ENCODE measurements at regions not wholly inside any gene's neighbourhood (a gene's known extent, or its start where the extent isn't known, plus 50 kb on each side); places are given as distances from the start of the nearest gene placed in this dataset.

DNA sequence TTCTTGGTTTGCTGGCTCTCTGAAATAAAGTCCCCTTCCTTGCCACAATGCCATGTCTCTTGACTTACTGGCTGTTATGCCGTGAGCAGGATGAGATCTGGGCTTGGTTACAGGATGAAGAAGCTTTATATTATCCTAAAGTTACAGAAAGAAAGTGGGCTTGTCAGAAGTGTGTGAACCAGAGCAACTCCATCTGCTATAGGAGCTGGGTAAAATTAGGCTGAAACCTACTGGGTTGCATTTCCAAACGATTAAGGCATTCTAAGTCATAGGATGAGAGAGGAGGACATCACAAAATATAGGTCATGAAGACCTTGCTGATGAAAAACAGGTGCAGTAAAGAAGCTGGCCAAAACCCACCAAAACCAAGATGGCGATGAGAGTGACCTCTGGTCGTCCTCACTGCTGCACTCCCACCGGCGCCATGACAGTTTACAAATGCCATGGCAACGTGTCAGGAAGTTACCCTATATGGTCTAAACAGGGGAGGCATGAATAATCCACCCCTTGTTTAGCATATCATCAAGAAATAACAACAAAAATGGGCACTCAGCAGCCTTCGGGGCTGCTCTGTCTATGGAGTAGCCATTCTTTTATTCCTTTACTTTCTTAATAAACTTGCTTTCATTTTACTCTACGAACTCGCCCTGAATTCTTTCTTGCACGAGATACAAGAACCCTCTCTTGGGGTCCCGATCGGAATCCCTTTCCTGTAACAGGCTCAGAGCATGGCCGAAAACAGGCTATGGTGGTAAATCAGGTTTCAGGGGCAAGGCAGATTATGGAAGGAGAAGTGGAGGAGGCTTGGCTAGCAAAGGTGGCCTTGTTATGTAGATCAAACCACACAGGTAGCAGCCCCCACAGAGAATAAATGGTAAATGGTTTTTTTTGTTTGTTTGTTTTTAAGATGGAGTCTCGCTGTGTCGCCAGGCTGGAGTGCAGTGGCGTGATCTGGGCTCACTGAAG lies 81.3 kb upstream of the C16orf82 start (continued):
- TF ChIP-seq, protein P1, sequence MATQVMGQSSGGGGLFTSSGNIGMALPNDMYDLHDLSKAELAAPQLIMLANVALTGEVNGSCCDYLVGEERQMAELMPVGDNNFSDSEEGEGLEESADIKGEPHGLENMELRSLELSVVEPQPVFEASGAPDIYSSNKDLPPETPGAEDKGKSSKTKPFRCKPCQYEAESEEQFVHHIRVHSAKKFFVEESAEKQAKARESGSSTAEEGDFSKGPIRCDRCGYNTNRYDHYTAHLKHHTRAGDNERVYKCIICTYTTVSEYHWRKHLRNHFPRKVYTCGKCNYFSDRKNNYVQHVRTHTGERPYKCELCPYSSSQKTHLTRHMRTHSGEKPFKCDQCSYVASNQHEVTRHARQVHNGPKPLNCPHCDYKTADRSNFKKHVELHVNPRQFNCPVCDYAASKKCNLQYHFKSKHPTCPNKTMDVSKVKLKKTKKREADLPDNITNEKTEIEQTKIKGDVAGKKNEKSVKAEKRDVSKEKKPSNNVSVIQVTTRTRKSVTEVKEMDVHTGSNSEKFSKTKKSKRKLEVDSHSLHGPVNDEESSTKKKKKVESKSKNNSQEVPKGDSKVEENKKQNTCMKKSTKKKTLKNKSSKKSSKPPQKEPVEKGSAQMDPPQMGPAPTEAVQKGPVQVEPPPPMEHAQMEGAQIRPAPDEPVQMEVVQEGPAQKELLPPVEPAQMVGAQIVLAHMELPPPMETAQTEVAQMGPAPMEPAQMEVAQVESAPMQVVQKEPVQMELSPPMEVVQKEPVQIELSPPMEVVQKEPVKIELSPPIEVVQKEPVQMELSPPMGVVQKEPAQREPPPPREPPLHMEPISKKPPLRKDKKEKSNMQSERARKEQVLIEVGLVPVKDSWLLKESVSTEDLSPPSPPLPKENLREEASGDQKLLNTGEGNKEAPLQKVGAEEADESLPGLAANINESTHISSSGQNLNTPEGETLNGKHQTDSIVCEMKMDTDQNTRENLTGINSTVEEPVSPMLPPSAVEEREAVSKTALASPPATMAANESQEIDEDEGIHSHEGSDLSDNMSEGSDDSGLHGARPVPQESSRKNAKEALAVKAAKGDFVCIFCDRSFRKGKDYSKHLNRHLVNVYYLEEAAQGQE (IDR thresholded peaks at IDR 0.05; ENCODE audit: borderline replicate concordance) = no peak
- TF ChIP-seq, protein P1 (CRISPR knock-in tag; IDR thresholded peaks at IDR 0.05; ENCODE audit: low read depth) = no peak
- TF ChIP-seq CHCHD3 (CRISPR knock-in tag; IDR thresholded peaks at IDR 0.05) (no peak), EHMT2 (IDR thresholded peaks at IDR 0.05) (no peak), CCAR2 (IDR thresholded peaks at IDR 0.05; ENCODE audit: low read depth, low read length) (no peak), ZBTB7A (IDR thresholded peaks at IDR 0.05; ENCODE audit: borderline replicate concordance, control insufficient read depth, low read depth, low read length) (no peak), ETV1 (tag; conservative IDR thresholded peaks at IDR 0.05; ENCODE audit: low read depth) (peak; percentile 33), ZKSCAN8 (CRISPR knock-in tag; IDR thresholded peaks at IDR 0.05) (0 out of 2 replicates have a peak, but pooled peaks have one; percentile 34), EP400 (IDR thresholded peaks at IDR 0.05) (no peak), PTRF (tag; IDR thresholded peaks at IDR 0.05) (peak; percentile 75), MCM5 (IDR thresholded peaks at IDR 0.05; ENCODE audit: low read depth) (no peak)
- TF ChIP-seq, protein P2, sequence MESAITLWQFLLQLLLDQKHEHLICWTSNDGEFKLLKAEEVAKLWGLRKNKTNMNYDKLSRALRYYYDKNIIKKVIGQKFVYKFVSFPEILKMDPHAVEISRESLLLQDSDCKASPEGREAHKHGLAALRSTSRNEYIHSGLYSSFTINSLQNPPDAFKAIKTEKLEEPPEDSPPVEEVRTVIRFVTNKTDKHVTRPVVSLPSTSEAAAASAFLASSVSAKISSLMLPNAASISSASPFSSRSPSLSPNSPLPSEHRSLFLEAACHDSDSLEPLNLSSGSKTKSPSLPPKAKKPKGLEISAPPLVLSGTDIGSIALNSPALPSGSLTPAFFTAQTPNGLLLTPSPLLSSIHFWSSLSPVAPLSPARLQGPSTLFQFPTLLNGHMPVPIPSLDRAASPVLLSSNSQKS (CRISPR knock-in tag; IDR thresholded peaks at IDR 0.05) = no peak
- TF ChIP-seq, protein P3, sequence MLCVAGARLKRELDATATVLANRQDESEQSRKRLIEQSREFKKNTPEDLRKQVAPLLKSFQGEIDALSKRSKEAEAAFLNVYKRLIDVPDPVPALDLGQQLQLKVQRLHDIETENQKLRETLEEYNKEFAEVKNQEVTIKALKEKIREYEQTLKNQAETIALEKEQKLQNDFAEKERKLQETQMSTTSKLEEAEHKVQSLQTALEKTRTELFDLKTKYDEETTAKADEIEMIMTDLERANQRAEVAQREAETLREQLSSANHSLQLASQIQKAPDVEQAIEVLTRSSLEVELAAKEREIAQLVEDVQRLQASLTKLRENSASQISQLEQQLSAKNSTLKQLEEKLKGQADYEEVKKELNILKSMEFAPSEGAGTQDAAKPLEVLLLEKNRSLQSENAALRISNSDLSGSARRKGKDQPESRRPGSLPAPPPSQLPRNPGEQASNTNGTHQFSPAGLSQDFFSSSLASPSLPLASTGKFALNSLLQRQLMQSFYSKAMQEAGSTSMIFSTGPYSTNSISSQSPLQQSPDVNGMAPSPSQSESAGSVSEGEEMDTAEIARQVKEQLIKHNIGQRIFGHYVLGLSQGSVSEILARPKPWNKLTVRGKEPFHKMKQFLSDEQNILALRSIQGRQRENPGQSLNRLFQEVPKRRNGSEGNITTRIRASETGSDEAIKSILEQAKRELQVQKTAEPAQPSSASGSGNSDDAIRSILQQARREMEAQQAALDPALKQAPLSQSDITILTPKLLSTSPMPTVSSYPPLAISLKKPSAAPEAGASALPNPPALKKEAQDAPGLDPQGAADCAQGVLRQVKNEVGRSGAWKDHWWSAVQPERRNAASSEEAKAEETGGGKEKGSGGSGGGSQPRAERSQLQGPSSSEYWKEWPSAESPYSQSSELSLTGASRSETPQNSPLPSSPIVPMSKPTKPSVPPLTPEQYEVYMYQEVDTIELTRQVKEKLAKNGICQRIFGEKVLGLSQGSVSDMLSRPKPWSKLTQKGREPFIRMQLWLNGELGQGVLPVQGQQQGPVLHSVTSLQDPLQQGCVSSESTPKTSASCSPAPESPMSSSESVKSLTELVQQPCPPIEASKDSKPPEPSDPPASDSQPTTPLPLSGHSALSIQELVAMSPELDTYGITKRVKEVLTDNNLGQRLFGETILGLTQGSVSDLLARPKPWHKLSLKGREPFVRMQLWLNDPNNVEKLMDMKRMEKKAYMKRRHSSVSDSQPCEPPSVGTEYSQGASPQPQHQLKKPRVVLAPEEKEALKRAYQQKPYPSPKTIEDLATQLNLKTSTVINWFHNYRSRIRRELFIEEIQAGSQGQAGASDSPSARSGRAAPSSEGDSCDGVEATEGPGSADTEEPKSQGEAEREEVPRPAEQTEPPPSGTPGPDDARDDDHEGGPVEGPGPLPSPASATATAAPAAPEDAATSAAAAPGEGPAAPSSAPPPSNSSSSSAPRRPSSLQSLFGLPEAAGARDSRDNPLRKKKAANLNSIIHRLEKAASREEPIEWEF (CRISPR knock-in tag; IDR thresholded peaks at IDR 0.05) = 0 out of 2 replicates have a peak, but pooled peaks have one; percentile 46
